ENCODE measurements at regions not wholly inside any gene's neighbourhood (a gene's known extent, or its start where the extent isn't known, plus 50 kb on each side); places are given as distances from the start of the nearest gene placed in this dataset.

DNA sequence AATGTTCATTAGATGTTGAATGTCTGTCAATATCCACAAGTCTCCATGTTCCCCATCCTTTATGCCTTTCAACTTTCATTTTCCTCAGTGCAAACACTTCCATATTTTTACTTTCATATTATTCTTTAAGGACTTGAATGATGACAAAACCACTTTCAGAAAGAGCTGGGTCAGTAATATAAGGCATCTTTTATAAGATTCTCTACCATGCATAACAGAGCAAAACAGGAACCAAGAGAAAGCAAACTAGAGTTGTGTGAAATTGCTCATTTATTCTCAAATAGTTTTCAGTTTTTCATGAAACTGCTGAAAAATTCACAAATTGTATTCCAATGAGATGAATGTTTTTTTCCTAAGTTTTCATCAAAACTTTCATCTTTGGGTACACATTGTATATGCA is 1247.6 kb downstream of the PCDH17 start:
- H2AFZ ChIP-seq (ENCODE audit: low read length) = no peak overlapping the region
- no peaks in the 10 kb centered on the region; the same call in 1 of the 2 replicates for H3K9me3 ChIP-seq (ENCODE audit: low read length)
- BruUV-seq (replicated peaks) = no TSS peak
- FAIRE-seq (no peak), ATAC-seq (no peak), DNase-seq (ENCODE audit: low spot score) (no peak)
- POLR2A ChIA-PET = no interaction called here
- H4K20me1 ChIP-seq (ENCODE audit: insufficient read depth, low read length) = no peaks in the 10 kb centered on the region
- in situ Hi-C loops (cut with HindIII; ENCODE audit: extremely low pct_ligation_motif_present, low pct_unique_long_range_greater_than_20kb) (no loop called here), intact Hi-C loops (cut with micrococcal nuclease; ENCODE audit: unreplicated experiment) (no loop called here)
- CTCF ChIA-PET (ENCODE audit: low intra/inter-chr PET ratio, low total read pairs) = no interaction called here
- H3K4me3 ChIP-seq (replicated peaks in 1 of 3; ENCODE audit: insufficient read depth in 1 of 3, low read depth in 2 of 3, low read length in 3 of 3) = no peak overlapping the region
- H3K79me2 ChIP-seq (ENCODE audit: insufficient read depth, low read length) = no peaks in the 10 kb centered on the region
- H3K27me3 ChIP-seq (ENCODE audit: control insufficient read depth in 1 of 2, insufficient read depth in 2 of 2, low read length in 2 of 2) = no peaks in the 10 kb centered on the region
- H3K4me2 ChIP-seq (ENCODE audit: low read depth, low read length) = no peak overlapping the region
- H3K4me1 ChIP-seq (ENCODE audit: insufficient read depth, low read length) = no peaks in the 10 kb centered on the region
- H3K27ac ChIP-seq (ENCODE audit: extremely low read length, insufficient read depth, low read length) = no peak overlapping the region
- TF ChIP-seq ZNF264 (CRISPR knock-in tag; IDR thresholded peaks at IDR 0.05) (no peak), ZSCAN30 (CRISPR knock-in tag; IDR thresholded peaks at IDR 0.05) (no peak), HMG20B (CRISPR knock-in tag; conservative IDR thresholded peaks at IDR 0.05) (no peak), NR2F6 (IDR thresholded peaks at IDR 0.05) (no peak), NR2F6 (CRISPR knock-in tag; IDR thresholded peaks at IDR 0.05) (no peak), POLR2AphosphoS2 (IDR thresholded peaks at IDR 0.05; ENCODE audit: low read depth, low read length) (no peak), SIX1 (CRISPR knock-in tag; IDR thresholded peaks at IDR 0.05; ENCODE audit: borderline replicate concordance) (no peak), ZNF205 (CRISPR knock-in tag; IDR thresholded peaks at IDR 0.05) (no peak), EZH2 (conservative IDR thresholded peaks at IDR 0.05; ENCODE audit: low read depth, low read length) (no peak), ZNF543 (CRISPR knock-in tag; IDR thresholded peaks at IDR 0.05) (no peak), NPAS2 (CRISPR knock-in tag; IDR thresholded peaks at IDR 0.05; ENCODE audit: borderline replicate concordance) (no peak)
- TF ChIP-seq, protein P1, sequence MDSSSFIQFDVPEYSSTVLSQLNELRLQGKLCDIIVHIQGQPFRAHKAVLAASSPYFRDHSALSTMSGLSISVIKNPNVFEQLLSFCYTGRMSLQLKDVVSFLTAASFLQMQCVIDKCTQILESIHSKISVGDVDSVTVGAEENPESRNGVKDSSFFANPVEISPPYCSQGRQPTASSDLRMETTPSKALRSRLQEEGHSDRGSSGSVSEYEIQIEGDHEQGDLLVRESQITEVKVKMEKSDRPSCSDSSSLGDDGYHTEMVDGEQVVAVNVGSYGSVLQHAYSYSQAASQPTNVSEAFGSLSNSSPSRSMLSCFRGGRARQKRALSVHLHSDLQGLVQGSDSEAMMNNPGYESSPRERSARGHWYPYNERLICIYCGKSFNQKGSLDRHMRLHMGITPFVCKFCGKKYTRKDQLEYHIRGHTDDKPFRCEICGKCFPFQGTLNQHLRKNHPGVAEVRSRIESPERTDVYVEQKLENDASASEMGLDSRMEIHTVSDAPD (CRISPR knock-in tag; IDR thresholded peaks at IDR 0.05) = no peak
- TF ChIP-seq, protein P2, sequence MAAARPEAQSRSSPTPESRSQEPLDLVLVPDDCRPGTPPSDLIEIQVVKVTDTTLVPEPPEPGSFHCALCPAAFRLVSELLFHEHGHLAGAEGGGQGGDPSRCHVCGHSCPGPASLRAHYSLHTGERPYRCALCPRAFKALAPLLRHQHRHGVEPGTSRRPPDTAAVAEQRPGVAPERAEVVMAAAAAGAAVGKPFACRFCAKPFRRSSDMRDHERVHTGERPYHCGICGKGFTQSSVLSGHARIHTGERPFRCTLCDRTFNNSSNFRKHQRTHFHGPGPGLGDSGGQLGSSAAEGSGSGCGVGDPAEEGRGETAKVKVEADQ (CRISPR knock-in tag; IDR thresholded peaks at IDR 0.05; ENCODE audit: borderline replicate concordance) = no peak
- TF ChIP-seq, protein P3, sequence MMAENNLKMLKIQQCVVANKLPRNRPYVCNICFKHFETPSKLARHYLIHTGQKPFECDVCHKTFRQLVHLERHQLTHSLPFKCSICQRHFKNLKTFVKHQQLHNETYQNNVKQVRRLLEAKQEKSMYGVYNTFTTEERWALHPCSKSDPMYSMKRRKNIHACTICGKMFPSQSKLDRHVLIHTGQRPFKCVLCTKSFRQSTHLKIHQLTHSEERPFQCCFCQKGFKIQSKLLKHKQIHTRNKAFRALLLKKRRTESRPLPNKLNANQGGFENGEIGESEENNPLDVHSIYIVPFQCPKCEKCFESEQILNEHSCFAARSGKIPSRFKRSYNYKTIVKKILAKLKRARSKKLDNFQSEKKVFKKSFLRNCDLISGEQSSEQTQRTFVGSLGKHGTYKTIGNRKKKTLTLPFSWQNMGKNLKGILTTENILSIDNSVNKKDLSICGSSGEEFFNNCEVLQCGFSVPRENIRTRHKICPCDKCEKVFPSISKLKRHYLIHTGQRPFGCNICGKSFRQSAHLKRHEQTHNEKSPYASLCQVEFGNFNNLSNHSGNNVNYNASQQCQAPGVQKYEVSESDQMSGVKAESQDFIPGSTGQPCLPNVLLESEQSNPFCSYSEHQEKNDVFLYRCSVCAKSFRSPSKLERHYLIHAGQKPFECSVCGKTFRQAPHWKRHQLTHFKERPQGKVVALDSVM (CRISPR knock-in tag; IDR thresholded peaks at IDR 0.05) = no peak
- H3K9ac ChIP-seq (ENCODE audit: insufficient read depth, low read depth, low read length) = no peak overlapping the region
- H3K36me3 ChIP-seq (replicated peaks in 1 of 2; ENCODE audit: control insufficient read depth in 1 of 2, insufficient read depth in 2 of 2, low read length in 2 of 2) = no peaks in the 10 kb centered on the region

Data from HepG2 (cell line).